NCI-H187 (cell line): ENCODE measurements at regions not wholly inside any gene's neighbourhood (a gene's known extent, or its start where the extent isn't known, plus 50 kb on each side); places are given as distances from the start of the nearest gene placed in this dataset.

Experiments used
- DNase-seq, 2 experiments: peaks; one replicate each; lab custom pipeline; 2025; lab: John Stamatoyannopoulos, UW

GRCh38 chr15:36265422-36265821 lies 314.0 kb upstream of the CDIN1 start:
- no peak for DNase-seq

DNA sequence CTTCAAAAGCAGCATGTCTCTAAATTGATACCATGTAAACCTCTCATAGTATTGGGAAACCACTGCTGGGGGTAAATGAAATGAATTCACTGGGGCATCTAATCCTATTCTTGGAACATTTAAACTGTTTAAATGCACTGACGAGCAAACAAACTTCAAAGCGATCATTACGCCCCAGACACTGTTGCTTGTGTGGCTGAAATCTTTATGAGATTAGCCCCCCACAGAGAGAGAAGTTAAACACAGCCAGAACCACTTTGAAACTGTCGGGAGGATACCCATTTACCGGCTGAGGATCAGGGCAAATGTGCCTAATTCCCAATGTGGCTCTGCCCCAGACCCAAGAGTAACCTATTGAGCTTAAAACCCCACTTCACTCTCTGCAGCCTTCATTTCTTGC lies 308.4 kb upstream of the CDIN1 start:
- no peak for DNase-seq

GRCh38 chr15:36275656-36276055 lies 303.8 kb upstream of the CDIN1 start:
- no peak for DNase-seq

GRCh38 chr15:36278219-36278618 lies 301.2 kb upstream of the CDIN1 start:
- DNase-seq = no peak

- no peak for DNase-seq
Measured at GRCh38 chr15:36282821-36283220, 296.6 kb upstream of the CDIN1 start.

- DNase-seq = no peak
Measured at GRCh38 chr15:36284911-36285310, 294.5 kb upstream of the CDIN1 start.

DNA sequence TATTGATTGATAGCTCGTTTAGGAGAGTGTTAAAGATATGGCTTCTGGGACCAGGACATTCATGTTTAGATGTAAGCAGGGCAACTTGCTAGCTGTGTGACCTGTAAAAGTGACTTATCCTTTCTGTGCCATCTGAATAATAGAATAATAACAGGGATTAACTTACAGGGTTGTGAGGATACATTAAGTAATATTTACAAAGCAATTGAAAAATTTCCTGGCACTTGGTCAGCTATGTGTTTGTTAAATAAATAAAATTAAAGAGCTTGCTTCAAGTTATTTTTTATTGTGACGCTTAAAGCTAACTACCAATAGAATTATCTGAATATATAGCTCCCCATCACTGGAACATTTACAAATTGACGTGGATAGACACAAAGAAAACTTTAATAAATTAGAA lies 287.9 kb upstream of the CDIN1 start:
- no peak for DNase-seq

- DNase-seq = no peak
Measured at GRCh38 chr15:36294359-36294758, 285.1 kb upstream of the CDIN1 start.

DNA sequence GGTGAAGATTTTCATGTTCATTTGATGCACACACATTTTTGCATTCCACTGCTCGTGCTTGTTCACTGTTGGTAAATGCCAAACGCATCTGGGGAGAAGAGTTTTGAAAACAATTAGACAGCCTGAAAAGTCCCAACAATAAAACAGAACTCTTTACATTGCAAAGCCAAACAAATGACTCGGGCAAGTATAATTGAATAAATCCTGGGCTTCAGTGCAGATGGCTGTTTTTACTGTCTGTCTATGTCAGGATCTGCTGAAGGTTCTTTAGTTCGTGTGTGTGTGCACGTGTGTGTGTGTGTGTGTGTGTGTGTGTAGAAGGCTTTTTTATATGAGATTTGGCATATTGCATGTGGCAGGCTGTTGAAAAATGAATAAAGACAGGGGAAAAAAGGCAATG lies 277.5 kb upstream of the CDIN1 start:
- no peak for DNase-seq

- DNase-seq = no peak
Measured at GRCh38 chr15:36313021-36313420, 266.4 kb upstream of the CDIN1 start.

GRCh38 chr15:36313736-36314280 lies 265.6 kb upstream of the CDIN1 start:
- no peak for DNase-seq

DNA sequence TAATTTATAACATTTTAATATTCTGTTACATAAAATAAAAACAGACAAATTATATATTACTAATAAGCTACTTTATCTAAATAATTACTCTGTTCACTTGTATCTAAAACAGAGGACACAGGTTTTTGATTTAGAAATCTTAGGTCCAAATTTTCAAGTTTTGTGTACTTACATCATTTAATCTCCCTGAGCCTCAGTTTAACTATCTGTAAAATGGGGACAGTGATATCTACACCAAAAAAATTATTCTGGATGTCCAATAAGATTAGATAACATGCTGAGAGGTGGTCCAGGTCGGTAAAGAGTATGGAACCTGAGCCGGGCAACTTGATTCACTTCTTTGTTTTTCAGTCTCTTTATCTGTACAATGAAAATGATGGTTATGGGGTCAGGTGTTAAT lies 263.8 kb upstream of the CDIN1 start:
- no peak for DNase-seq

- no peak for DNase-seq
Measured at GRCh38 chr15:36323615-36324014, 255.8 kb upstream of the CDIN1 start.

GRCh38 chr15:36325206-36325605 lies 254.2 kb upstream of the CDIN1 start:
- DNase-seq = no peak

DNA sequence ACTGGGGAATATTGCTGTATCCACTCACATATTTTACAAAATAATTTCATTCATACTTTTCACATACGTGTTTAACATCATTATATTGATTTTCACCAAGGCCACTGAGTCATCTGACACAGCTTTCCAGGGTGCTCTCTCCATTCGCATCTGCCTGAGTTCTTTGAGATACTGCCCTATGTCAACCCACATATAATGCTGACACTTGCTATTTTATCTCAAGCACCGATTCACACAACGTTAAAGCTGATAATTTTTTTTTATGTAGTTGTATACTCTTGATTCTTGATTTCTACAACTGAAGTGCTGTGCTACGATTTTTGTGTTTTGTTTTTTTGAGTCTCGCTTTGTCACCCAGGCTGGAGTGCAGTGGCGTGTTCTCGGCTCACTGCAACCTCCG lies 249.8 kb upstream of the CDIN1 start:
- DNase-seq = no peak

DNA sequence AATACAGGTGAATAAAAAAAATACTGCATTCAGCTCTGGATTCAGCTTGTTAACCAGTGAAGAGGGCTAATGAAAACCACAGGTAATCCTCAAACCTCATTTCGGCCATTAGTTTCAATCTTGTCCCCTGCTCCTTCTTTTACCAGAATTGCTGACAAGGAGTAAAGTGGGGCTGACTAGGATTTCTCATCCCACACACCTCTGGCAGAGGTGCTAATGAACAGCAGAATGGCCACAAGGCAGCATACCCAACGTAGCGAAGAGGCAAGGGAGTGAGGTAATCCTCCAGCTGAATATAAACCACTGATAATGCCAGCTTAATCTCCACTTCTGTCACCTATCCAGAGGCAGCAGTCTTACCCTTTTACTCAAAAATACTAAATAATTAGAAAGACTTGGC lies 248.8 kb upstream of the CDIN1 start:
- DNase-seq = no peak

- no peak for DNase-seq
Measured at GRCh38 chr15:36331531-36332275, 247.7 kb upstream of the CDIN1 start.

GRCh38 chr15:36332301-36332700 lies 247.1 kb upstream of the CDIN1 start:
- DNase-seq = no peak

GRCh38 chr15:36332896-36333295 lies 246.5 kb upstream of the CDIN1 start:
- no peak for DNase-seq

- DNase-seq = no peak
Measured at GRCh38 chr15:36334059-36334458, 245.4 kb upstream of the CDIN1 start.

DNA sequence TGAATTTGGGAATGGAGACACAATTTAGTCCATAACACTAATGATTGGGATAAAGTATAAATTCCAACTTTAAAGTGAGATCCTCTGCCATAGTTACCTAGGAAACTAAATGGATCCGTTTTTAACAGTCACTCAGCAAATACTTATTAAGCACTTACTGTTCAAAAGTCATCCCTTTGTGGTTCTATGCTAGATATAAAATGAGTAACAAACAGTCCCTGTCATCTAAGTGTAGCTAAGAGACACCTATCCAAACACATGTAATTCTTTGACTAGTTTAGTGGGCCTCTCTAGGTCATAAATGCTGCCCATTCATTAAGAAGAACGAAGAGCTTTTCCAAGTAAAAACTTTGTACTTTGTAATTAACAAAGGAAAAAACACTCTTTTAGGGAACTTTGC lies 244.2 kb upstream of the CDIN1 start:
- no peak for DNase-seq

GRCh38 chr15:36335659-36336058 lies 243.8 kb upstream of the CDIN1 start:
- DNase-seq = no peak

DNA sequence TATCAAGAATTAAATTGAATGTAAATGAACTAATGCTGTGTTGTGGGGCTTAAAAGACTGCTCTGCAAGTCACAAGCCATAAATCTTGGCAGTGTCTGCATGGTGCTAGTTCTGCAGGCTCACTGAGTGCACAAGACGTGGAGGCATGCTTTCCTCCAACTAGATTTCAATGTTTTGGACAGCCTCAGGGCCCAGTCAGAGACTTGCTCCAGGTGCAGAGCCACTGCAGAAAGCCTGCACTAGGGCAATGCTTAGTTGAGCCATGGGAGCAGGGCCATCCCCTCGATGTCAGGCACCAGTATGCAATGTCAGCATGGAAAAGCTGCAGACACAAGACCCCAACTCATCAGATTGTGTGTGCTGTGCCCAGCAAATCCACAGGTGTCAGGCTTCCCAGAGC lies 234.5 kb upstream of the CDIN1 start:
- no peak for DNase-seq

GRCh38 chr15:36347272-36347858 lies 232.1 kb upstream of the CDIN1 start:
- no peak for DNase-seq
